ENCODE measurements at regions not wholly inside any gene's neighbourhood (a gene's known extent, or its start where the extent isn't known, plus 50 kb on each side); places are given as distances from the start of the nearest gene placed in this dataset.

GRCh38 chr4:1511441-1512041, 105.3 kb upstream of the NKX1-1 start:
- Histone ChIP-seq H3K36me3 (ENCODE audit: control insufficient read depth, insufficient read depth, low read length) (no peaks in the 10 kb centered on the region), H3K4me3 (ENCODE audit: low read length) (no peak overlapping the region), H3K4me1 (ENCODE audit: control insufficient read depth, insufficient read depth, low read length) (no peaks in the 10 kb centered on the region), H3K9ac (ENCODE audit: low read length) (no peak overlapping the region), H3K27ac (ENCODE audit: low read depth, low read length) (no peak overlapping the region), H3K27me3 (ENCODE audit: control insufficient read depth, insufficient read depth, low read length) (peaks cover 9% of the 10 kb centered on the region)

GRCh38 chr4:1510931-1511330, 104.7 kb upstream of the NKX1-1 start:
- H3K27ac ChIP-seq (ENCODE audit: low read depth, low read length), result no peak overlapping the region
- H3K4me3 ChIP-seq (ENCODE audit: low read length), result no peak overlapping the region
- no peak overlapping the region for H3K9ac ChIP-seq (ENCODE audit: low read length)
- peaks cover 9% of the 10 kb centered on the region for H3K27me3 ChIP-seq (ENCODE audit: control insufficient read depth, insufficient read depth, low read length)
- no peaks in the 10 kb centered on the region for H3K36me3 ChIP-seq (ENCODE audit: control insufficient read depth, insufficient read depth, low read length)
- no peaks in the 10 kb centered on the region for H3K4me1 ChIP-seq (ENCODE audit: control insufficient read depth, insufficient read depth, low read length)

GRCh38 chr4:1509366-1509765, 103.1 kb upstream of the NKX1-1 start:
- Histone ChIP-seq H3K36me3 (ENCODE audit: control insufficient read depth, insufficient read depth, low read length) (no peaks in the 10 kb centered on the region), H3K4me3 (ENCODE audit: low read length) (no peak overlapping the region), H3K27me3 (ENCODE audit: control insufficient read depth, insufficient read depth, low read length) (peaks cover 7% of the 10 kb centered on the region), H3K9ac (ENCODE audit: low read length) (no peak overlapping the region), H3K4me1 (ENCODE audit: control insufficient read depth, insufficient read depth, low read length) (no peaks in the 10 kb centered on the region), H3K27ac (ENCODE audit: low read depth, low read length) (no peak overlapping the region)

GRCh38 chr4:1508161-1509160, 102.2 kb upstream of the NKX1-1 start:
- Histone ChIP-seq H3K4me1 (ENCODE audit: control insufficient read depth, insufficient read depth, low read length) (no peaks in the 10 kb centered on the region), H3K36me3 (ENCODE audit: control insufficient read depth, insufficient read depth, low read length) (no peaks in the 10 kb centered on the region), H3K4me3 (ENCODE audit: low read length) (no peak overlapping the region), H3K27me3 (ENCODE audit: control insufficient read depth, insufficient read depth, low read length) (peaks cover 7% of the 10 kb centered on the region), H3K27ac (ENCODE audit: low read depth, low read length) (no peak overlapping the region), H3K9ac (ENCODE audit: low read length) (no peak overlapping the region)

GRCh38 chr4:1506956-1507721, 100.9 kb upstream of the NKX1-1 start:
- Histone ChIP-seq H3K27ac (ENCODE audit: low read depth, low read length) (no peak overlapping the region), H3K4me3 (ENCODE audit: low read length) (no peak overlapping the region), H3K9ac (ENCODE audit: low read length) (no peak overlapping the region), H3K36me3 (ENCODE audit: control insufficient read depth, insufficient read depth, low read length) (no peaks in the 10 kb centered on the region), H3K27me3 (ENCODE audit: control insufficient read depth, insufficient read depth, low read length) (peaks cover 7% of the 10 kb centered on the region), H3K4me1 (ENCODE audit: control insufficient read depth, insufficient read depth, low read length) (no peaks in the 10 kb centered on the region)

GRCh38 chr4:1505511-1506460, 99.5 kb upstream of the NKX1-1 start:
- Histone ChIP-seq H3K4me3 (ENCODE audit: low read length) (no peak overlapping the region), H3K27me3 (ENCODE audit: control insufficient read depth, insufficient read depth, low read length) (peaks cover 9% of the 10 kb centered on the region), H3K27ac (ENCODE audit: low read depth, low read length) (no peak overlapping the region), H3K9ac (ENCODE audit: low read length) (no peak overlapping the region), H3K36me3 (ENCODE audit: control insufficient read depth, insufficient read depth, low read length) (no peaks in the 10 kb centered on the region), H3K4me1 (ENCODE audit: control insufficient read depth, insufficient read depth, low read length) (no peaks in the 10 kb centered on the region)

GRCh38 chr4:1504595-1505500, 98.6 kb upstream of the NKX1-1 start:
- Histone ChIP-seq H3K36me3 (ENCODE audit: control insufficient read depth, insufficient read depth, low read length) (no peaks in the 10 kb centered on the region), H3K27me3 (ENCODE audit: control insufficient read depth, insufficient read depth, low read length) (peaks cover 9% of the 10 kb centered on the region), H3K4me3 (ENCODE audit: low read length) (no peak overlapping the region), H3K9ac (ENCODE audit: low read length) (no peak overlapping the region), H3K27ac (ENCODE audit: low read depth, low read length) (no peak overlapping the region), H3K4me1 (ENCODE audit: control insufficient read depth, insufficient read depth, low read length) (no peaks in the 10 kb centered on the region)

GRCh38 chr4:1503583-1504471, 97.6 kb upstream of the NKX1-1 start:
- Histone ChIP-seq H3K4me1 (ENCODE audit: control insufficient read depth, insufficient read depth, low read length) (no peaks in the 10 kb centered on the region), H3K27ac (ENCODE audit: low read depth, low read length) (no peak overlapping the region), H3K9ac (ENCODE audit: low read length) (no peak overlapping the region), H3K36me3 (ENCODE audit: control insufficient read depth, insufficient read depth, low read length) (no peaks in the 10 kb centered on the region), H3K27me3 (ENCODE audit: control insufficient read depth, insufficient read depth, low read length) (peaks cover 9% of the 10 kb centered on the region), H3K4me3 (ENCODE audit: low read length) (no peak overlapping the region)

- no peaks in the 10 kb centered on the region for H3K36me3 ChIP-seq (ENCODE audit: control insufficient read depth, insufficient read depth, low read length)
- no peak overlapping the region for H3K9ac ChIP-seq (ENCODE audit: low read length)
- peaks cover 7% of the 10 kb centered on the region for H3K27me3 ChIP-seq (ENCODE audit: control insufficient read depth, insufficient read depth, low read length)
- H3K4me3 ChIP-seq (ENCODE audit: low read length), result no peak overlapping the region
- H3K27ac ChIP-seq (ENCODE audit: low read depth, low read length), result no peak overlapping the region
- no peaks in the 10 kb centered on the region for H3K4me1 ChIP-seq (ENCODE audit: control insufficient read depth, insufficient read depth, low read length)
Measured at GRCh38 chr4:1502976-1503375, 96.7 kb upstream of the NKX1-1 start.

- Histone ChIP-seq H3K9ac (ENCODE audit: low read length) (no peak overlapping the region), H3K36me3 (ENCODE audit: control insufficient read depth, insufficient read depth, low read length) (no peaks in the 10 kb centered on the region), H3K27ac (ENCODE audit: low read depth, low read length) (no peak overlapping the region), H3K4me3 (ENCODE audit: low read length) (no peak overlapping the region), H3K4me1 (ENCODE audit: control insufficient read depth, insufficient read depth, low read length) (no peaks in the 10 kb centered on the region), H3K27me3 (ENCODE audit: control insufficient read depth, insufficient read depth, low read length) (peaks cover 4% of the 10 kb centered on the region)
Measured at GRCh38 chr4:1502501-1502886, 96.3 kb upstream of the NKX1-1 start.
